CD4-positive, alpha-beta T cell treated with Interferon gamma for 1 hour (primary cell): ENCODE measurements at regions not wholly inside any gene's neighbourhood (a gene's known extent, or its start where the extent isn't known, plus 50 kb on each side); places are given as distances from the start of the nearest gene placed in this dataset.

Experiments
- DNase-seq: peaks from one replicate; pipeline ENCODE4 v3.0.0-alpha.2; 2020

DNA sequence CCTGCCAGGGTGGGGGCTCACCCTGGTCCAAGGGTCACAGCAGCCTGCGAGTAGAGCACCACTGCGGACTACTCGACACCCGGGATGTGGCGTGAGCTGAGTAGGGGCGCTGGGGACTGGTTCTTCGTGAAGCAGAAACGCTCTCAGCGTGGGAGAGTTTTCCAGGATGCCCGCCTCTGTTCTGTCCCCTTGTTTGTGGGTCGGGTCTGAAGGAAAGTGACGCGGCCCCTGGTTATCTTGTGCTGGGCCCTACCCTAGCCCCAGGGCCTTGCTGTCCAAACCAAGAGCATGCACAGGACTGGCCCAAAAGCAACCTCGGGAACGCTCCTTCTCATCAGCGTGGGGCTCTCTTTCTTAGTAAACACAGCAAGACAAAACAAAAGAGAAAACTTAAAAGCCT, 303.3 kb downstream of the IRF8 start:
- DNase-seq, result no peak

DNA sequence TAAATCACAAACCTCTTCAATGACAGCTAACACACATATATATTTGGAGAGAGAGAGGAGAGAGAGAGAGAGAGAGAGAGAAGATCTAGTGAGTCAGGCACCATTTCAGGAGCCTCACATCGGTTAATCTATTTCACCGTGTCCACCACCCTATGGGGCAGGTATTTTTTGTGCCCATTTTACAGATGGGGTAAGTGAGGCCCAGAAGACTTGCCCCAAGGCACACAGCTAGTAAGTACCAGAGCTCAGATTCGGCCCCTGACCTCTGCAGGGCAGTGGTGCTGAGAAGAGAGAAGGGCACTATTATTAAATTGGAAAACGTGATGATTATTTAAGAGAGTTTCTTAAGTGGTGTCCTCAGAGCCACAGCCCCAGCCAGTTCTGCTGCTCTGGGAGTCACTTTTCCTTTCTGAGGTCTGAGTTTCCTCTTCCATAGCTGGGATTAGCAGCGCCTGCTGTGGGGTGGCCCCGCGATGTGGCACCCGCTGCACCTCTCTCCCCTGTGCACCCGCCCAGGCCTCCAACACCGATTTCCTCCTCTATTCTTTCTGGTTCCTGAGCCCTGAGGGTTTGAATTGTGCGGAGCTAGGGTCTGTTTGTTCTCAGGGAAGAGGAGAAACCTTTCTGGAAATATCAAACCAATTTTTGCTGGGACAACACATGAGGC, 303.9 kb downstream of the IRF8 start:
- no peak for DNase-seq

DNA sequence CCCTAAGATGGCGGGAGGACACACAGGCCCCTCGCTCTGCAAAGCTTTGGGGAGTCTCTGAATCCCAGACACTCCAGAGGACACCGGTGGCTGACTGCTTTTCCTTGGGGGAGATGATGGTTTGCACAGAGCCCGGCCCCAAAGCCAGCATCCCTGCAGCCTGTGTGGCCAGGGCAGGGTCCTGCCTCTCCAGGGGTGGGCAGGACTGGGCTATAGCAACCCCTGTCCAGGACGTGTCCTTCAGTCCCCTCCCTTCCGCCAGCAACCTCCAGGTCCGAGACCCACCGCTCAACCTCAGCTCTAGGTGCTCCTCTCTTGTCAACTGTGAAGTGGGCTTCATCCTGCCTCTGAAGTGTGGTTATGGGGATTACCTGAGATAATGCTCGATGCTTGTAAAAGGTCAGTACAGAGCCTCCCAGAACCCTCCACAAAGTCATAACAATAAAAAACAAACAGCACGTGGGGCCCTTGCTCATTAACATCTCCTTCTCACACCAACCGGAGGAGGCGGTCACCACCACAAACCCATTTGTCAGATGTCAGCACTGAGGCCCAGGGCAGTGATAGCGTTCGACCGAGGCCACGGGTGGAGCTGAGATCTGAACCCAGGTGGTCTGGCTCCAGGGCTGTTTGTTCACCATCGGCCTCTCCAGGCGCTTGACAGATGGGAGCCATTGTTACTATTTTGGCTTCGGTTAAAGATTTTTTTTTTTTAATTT, 304.8 kb downstream of the IRF8 start:
- DNase-seq, result no peak

DNA sequence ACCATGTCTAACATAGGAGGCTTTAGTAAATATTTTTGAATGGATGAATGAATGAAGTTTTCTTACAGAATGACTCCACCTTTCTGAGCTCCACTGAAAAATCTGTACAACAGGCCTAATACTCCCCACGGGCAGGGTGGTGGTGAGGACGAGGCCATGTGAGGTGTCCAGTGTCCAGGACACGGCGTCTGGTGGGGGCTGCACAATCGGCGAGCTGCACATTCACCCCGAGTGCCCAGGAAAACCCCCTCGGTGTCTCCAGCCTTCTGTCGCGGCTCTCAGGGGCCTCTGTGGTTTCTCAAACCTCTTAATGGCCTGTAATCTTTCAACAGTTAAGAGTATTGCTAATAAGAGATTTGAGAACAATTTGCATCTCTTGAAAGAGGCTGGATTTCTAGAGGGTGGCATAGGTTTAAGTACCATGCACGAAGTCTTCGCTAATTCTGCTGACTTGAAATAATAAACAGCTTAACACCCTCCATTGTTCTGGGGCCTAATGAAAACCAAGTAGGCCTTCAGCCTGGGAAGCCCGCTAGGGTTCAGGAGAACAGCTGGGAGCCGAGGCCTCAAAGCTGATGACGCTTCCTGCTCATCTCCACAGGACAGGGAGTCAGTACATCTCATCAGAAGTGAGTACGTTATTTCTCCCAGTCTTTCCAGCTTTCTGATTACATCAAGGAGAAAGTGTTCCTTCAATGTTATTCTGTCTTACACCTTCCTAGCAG, 304.6 kb upstream of the FOXF1 start:
- no peak for DNase-seq

DNA sequence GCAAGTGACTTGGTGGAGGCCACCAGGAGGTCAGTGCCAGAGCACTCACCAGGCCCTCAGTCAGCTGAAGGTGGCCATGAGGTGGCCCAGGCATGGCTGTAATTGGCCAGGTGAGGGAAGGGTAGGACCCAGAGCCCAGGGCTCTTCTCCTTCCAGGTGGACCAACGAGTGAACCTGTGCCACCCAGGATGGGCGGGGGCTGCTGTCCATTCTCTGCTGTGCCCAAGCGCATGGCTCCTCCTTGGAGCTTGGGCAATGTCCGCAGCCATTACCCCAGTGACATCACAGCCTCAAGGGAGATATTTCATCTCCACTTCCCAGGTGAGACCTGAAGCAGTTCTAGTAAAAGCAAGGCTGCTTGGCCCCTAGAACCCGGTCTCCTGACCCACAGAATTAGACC, 303.0 kb upstream of the FOXF1 start:
- DNase-seq, result no peak

DNA sequence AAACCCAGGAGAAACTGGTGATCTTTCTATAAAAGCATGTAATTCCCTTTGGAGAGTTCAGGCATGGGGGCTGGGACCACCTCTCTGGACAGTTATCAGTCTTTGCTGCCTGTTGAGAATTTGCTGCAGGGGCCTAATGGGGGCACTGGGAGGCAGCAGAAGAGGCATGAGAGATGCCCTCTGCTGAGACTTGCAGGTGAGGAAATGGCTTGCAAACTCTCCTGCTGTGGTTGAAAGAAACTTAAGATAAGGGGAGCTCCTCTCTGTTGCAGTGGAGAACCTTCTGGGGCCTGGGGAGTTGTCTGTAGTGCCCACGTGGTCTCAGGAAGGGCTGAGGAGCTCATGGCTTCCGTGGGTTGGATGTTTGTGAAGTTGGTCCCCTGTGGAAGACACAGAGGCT, 301.1 kb upstream of the FOXF1 start:
- no peak for DNase-seq

DNA sequence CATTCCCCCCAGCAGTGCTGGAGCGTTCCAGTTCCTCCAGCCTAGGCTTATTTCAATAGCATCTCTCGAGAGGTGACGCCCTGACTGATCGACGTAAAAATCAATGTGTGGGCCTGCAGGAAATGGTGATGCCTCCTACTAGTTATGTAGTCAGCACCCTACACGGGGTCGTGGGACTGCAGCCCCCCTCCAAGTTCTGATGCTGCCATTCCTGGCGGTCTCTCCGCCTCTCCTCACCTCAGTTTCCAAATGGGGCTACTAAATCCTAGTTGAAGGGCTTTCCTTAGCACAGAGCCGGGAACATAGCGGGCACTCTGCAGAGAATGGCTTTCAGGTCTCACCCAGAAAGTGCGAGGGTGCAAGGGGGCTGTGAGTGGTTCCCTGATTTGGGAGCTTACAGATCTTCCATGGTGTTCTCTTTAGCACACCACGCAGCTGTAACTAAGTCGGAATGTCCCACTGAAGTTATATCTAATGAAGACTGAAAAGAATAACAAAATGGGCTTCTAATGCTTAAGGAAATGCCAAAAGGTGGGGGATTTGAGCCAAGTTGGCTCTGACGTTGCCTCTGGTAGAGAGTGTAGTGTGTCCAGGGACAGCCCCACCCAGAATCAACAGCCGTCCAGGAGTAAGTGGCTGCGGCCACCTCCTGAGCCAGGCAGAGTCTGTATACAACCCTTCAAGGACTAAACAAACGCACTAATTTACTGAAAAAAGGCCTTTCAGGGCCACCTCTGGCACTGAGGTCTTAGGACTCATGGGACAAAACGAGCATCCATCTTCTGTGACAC, 299.7 kb upstream of the FOXF1 start:
- DNase-seq, result no peak

DNA sequence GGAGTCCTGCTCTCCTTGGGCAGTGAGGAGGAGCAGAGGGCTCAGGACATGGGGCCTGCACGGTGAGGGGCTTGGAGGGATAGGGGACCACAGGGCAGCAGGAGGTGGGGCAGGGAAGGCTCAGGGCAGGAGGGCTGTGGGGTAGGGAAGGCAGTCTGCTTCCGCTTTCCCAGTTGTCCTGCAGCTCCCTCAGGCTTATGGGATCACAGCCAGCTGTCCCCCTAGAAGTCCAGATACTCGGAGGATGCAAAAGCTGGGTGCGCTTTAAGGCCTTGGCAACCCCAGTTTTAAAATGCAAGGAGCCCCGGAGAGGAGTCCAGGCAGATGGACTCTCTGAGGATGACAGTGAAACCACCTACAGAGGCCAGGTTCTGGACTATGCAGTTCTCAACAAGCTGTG, 299.1 kb upstream of the FOXF1 start:
- no peak for DNase-seq

DNA sequence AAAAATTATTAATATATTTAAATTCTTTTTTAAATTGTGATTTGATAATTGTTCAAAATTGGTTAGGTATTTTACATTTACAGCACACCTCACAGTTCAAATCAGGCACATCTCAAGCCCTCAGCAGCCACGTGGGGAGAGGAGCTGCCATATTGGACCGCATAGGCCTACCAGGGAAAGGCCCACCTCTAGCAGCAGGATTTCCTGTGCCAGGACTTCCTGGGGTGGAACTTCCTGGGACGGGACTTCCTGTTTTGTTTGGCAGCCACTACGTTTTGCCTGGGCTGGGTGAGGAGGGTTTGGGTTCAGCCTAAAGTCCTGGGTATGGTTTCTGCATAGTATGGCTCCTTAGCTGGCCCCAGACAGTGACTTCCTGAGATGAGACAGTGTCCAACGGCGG, 298.5 kb upstream of the FOXF1 start:
- no peak for DNase-seq

DNA sequence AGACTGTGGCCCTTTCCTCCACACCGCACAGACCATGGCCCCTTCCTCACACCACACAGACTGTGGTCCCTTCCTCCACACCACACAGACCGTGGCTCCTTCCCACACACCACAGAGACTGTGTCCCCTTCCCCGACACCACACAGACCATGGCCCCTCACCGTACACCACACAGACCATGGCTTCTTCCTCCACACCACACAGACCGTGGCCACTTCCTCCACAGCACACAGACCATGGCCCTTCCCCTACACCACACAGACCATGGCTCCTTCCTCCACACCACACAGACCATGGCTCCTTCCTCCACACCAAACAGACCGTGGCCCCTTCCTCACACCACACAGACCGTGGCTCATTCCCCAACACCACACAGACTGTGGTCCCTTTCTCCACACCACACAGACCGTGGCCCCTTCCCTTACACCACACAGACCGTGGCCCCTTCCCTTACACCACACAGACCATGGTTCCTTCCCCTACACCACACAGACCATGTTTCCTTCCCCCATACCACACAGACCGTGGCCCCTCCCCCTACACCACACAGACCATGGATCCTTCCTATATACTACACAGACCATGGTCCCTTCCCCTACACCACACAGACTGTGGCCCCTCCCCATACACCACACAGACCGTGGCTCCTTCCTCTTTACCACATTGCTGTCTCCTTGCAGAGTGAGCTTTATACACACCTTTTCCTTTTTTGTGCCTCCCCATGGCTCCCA, 297.5 kb upstream of the FOXF1 start:
- no peak for DNase-seq

DNA sequence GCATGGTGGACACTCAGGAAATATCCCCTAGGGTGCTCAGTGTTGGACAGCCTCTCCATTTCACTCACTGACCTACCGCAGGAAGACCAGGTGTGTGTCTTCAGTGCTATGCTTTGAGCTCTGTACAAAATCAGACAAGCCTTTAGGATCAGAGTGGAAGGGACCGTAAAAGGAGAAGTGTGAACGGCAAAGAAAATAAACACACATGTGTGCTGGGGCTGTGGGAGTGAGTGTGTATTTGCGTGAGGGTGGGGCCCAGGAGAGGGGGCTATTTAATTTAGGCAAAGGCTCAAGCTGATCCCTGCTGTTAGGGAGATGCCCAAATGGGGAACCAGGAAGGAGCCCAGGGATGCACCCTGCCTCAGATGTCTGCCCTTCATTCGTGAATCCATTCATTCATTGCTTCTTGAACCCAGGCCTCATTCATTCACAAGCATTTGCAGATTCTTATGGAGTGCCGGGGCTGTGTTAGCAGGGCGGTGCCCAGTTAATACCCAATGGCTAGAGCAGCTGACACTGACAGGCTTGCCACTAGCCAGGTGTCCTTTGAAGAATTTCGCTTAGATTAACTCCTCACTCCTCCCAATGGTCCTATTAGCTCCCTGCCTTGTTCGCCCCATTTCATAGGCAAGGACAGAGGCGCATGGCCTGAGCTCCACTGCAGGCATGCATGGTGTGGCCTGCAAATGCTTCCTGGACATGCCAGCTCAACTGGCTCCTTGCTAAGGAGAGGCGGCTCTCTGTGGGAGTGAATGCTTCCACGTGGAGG, 296.7 kb upstream of the FOXF1 start:
- DNase-seq, result no peak

DNA sequence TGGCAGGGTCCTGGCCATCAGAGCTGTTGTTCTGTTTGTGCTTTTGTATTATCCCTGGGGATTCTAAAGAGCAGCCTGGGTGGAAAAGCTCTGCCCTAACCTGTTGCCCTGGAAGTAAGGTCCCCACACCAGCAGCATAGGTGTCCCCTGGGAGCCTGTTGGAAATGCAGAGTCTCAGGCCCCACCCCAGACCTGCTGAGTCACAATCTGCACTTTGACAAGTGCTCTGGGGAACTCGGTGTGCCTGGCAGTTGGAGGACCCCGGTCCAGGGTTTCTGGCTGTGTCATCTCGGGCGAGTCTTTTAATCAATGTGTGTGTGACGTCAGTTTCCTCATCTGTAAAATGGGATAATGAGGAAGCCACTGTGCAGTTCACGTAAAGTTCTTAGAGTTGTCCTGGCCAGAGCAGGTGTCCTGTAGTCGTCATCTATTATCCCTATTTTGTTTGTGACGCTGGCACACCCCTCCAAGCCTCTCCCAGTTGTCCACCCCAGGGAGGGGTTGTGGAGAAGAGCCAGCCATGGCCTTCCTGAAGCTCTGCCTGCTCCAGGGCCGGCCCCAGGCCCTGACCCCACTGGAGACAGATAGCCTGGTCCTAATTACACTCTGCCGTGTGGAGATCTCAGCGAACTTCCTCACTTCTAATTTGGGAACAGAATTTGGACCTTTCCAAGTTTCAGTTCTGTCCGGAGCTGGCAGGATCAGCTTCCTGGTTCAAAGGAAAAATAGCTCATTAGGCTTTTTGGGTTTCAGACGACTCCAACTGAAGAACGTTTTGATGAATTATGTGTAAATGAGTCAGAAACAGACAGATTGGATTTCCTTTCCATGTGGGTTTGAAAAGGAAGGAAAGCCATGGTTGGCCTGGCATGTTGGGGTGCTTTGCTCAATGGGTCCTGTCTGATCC, 295.7 kb upstream of the FOXF1 start:
- DNase-seq, result no peak

DNA sequence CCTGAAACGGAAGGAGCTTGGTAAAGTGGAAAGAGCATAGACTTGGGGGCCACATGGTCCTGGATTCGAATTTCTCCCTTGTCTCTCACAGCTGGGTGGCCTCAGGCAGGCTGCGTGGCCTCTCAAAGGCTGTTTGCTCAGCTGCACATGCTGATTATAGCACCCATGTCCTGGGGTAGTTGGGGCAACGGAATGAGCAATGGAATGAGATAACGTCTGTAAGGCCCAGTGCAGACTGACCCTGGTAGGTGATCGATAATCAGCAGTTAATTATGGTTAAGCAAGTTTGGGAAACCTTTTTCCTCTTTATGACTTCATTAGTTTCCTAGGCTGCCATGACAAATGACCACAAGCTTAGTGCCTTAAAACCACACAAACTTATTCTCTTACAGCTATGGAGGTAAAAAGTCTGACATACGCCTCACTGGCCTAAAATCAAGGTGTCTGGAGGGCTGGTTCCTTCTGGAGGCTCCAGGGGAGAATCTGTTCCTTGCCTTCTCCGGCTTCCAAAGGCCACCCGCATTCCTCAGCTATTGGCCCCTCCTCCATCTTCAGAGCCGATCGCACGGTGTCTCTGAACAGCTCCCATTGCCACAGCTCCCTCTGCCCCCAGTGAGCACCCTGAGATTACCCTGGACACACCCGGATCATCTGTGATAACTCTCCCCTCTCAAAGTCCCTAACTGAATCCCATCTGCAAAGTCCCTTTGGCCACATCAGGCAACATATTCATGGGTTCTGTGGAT, 294.9 kb upstream of the FOXF1 start:
- no peak for DNase-seq

DNA sequence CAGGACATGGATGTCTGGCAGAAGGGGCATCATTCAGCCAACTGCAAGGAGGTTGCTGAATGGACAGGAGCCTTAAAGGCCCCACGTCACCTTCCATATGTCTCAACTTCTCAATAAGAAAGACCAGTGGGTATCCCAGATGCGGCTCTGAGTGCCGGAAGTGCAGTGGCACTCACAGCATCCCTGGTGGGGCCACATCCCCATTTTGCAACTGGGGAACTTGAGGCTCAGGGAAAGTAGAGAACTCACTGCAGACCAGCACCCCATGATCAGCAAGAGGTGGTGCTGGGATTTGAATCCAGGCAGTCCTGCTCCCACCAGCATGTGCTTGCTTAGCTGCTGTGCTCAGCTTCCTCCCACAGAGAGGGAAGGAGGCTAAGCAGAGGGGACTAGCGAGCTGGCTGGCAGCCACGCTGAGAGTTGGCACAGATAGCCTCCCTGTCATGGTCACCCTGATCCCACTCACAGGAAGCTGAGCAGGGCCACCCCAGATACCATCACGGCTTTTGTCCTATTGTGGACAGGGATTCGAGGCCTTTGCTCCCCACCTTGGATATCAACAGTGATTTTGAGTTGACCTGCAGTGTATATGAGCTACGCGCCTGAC, 294.2 kb upstream of the FOXF1 start:
- no peak for DNase-seq

DNA sequence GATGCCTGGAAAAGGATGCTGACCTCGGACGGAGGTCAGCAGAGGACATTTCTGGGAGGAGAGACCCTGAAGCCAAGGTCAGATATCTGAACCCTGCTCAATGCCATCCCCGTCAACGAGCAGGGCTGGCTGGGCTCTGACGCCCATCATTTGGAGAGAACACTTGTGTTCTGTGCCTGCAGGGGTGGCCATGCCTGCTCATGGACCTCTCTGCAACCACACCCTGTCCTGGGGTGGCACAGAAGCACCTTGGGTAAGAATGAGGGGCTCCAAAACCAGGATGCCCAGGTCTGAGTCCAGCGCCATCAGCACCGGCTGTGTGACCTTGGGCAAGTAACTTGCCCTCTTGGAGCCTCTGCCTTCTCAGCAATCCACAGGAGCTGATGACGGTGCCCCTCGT, 293.7 kb upstream of the FOXF1 start:
- DNase-seq, result no peak

DNA sequence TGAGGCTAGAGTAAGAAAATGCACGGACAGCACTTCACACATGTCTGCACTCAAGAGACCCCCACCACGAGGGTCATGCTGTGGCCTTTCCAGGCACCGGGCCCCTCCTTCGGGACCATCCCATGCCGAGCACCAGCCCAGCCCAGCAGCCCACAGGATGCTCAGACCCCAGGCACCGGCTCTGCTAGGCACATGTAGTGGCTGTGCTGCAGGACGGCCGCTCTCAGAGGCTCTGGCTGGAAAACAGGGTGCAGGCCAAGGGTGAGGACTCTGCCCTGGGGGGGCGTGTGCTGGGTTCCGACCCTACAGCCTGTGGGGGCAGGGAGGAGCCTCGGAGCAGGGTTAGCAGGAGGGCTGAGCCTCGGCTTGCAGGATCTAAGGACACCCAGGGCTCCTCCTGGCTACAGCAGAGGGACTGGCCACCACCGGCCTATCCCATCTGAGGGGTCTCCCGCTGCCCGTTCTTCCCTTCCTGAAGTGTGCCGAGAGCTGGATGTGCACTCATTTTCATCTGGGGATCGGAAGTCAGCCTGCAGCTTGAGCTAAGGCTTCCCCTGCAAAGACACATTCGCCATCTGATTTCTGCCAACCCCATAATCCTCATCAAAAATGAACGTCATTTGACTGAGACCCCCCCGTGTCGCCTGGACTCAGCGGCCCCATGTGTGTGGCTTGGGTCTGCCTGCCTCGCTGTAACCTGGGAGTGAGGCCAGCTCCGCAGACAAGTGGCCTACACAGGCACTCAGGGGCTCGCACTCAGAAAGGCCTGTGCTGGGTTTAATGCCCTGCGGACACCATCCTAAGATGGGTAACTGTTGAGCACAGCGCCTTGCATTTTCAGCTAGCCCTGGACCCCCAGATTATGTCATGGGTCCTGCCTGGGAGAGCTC, 293.1 kb upstream of the FOXF1 start:
- DNase-seq, result no peak

DNA sequence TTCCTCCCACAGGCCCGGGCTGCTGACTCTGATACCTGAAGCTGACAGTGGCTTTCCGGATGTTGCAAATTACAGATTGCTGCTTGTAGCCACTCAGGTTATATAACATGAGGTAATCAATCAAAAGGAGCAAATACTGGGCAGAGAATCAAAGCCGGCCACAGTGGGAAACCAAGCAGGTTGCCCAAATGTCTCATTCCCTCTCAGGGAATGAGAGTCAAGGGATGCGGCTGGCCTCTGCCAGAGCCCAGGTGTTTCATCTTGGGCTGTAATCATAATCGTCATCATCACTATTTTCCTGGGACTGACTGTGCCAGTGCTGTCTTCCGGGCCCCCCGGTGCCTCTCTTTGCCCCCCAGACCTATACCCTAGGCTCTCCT, 292.4 kb upstream of the FOXF1 start:
- no peak for DNase-seq

DNA sequence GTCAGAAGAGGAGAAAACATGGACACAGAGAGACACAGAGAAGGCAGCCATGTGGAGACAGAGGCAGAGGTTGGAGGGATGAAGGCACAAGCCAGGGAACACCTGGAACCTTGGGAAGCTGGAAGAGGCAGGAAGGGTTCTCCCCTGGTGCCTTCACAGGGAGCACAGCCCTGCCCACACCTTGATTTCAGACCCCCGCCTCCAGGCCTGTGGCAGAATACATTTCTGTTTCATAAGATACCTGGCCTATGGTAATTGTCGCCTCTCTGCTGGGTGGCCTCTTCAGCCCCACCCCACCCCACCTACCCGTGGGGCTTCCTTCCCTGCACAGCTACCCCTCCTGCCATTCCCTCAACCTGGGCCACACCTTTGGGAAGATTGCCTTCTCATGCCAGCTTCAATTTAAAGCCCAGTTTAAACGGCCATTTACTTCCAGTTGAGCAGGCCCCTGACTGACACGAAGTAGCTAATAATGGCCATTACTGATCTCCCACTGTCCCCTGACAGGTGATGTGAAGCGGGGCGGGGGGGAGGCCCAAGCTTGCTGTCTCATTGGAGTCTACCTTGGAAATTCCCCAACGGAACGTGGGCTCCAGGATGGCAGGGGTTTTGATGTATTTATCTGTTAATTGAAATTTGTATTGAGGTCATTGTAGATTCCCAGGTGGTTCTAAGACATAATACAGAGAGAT, 291.7 kb upstream of the FOXF1 start:
- no peak for DNase-seq
